Gastrocnemius medialis (tissue), 4 donors: ENCODE measurements at regions not wholly inside any gene's neighbourhood (a gene's known extent, or its start where the extent isn't known, plus 50 kb on each side); places are given as distances from the start of the nearest gene placed in this dataset.

Experiments
- ATAC-seq, 2 donors: fragments of 150-250 bp; one replicate each; pipeline ENCODE4 v1.9.1; 2016
- DNase-seq, 2 donors: peaks; one replicate each; pipeline ENCODE4 v3.0.0-alpha.2; 2019
- H3K27ac ChIP-seq, 4 donors: fragments of 200-600 bp; sonication (generic); 1 replicate in 1 of 4; 2 replicates in 3 of 4; pipeline ENCODE4 v1.5.1; 2016 to 2018; ENCODE audit warnings: mild to moderate bottlenecking in 2 of 4, moderate library complexity in 1 of 4
- H3K27me3 ChIP-seq, 3 donors: fragments of 200-600 bp; sonication (generic) in 2 of 3; 1 replicate in 1 of 3; 2 replicates in 2 of 3; pipeline versions ENCODE4 v1.5.1 to v1.6.0; 2016 to 2019; ENCODE audit warnings: mild to moderate bottlenecking in 1 of 3, moderate library complexity in 1 of 3
- H3K36me3 ChIP-seq, 2 donors: fragments of 200-600 bp; sonication (generic) in 1 of 2; one replicate each; pipeline ENCODE4 v1.5.1; 2017 to 2018
- H3K4me1 ChIP-seq, 2 donors: fragments of 200-600 bp; sonication (generic) in 1 of 2; one replicate each; pipeline ENCODE4 v1.5.1; 2016 to 2017; ENCODE audit warnings: mild to moderate bottlenecking in 2 of 2
- H3K4me3 ChIP-seq, 4 donors: fragments of 200-600 bp; sonication (generic) in 3 of 4; 1 replicate in 1 of 4; 2 replicates in 3 of 4; pipeline ENCODE4 v1.5.1; 2016 to 2019; ENCODE audit warnings: mild to moderate bottlenecking in 2 of 4
- H3K9me3 ChIP-seq, 3 donors: fragments of 200-600 bp; sonication (generic) in 2 of 3; 1 replicate in 1 of 3; 2 replicates in 2 of 3; pipeline ENCODE4 v1.5.1; 2016 to 2019
- POLR2A ChIP-seq, 2 donors: fragments of 450-650 bp; IDR thresholded peaks; one replicate each; pipeline ENCODE4 v1.6.1; 2017; ENCODE audit warnings: antibody characterized with exemption in 2 of 2, mild to moderate bottlenecking in 2 of 2, moderate library complexity in 2 of 2
- in situ Hi-C, 4 donors: fragments of 200-750 bp; cut with MboI; loops; one replicate each; pipeline versions ENCODE4 v1.15.0 to v1.8.0; 2017; ENCODE audit warnings: low sequenced_read_pairs in 4 of 4
- intact Hi-C: fragments of 100-400 bp; cut with DNase I; formaldehyde crosslinking; loops from one replicate; pipeline ENCODE4 v1.15.1; 2023; ENCODE audit warnings: low total_unique reads
- TF ChIP-seq, protein P1 (sequence below), 5 experiments: fragments of 450-650 bp in 3 of 5; fragments of 200-600 bp in 2 of 5; sonication (generic) in 2 of 5; IDR thresholded peaks in 4 of 5; conservative IDR thresholded peaks in 1 of 5; 1 replicate in 4 of 5; 2 replicates in 1 of 5; pipeline ENCODE4 v1.5.1; 2016 to 2019; ENCODE audit warnings: antibody characterized with exemption in 5 of 5, mild to moderate bottlenecking in 3 of 5, moderate library complexity in 3 of 5

DNA sequence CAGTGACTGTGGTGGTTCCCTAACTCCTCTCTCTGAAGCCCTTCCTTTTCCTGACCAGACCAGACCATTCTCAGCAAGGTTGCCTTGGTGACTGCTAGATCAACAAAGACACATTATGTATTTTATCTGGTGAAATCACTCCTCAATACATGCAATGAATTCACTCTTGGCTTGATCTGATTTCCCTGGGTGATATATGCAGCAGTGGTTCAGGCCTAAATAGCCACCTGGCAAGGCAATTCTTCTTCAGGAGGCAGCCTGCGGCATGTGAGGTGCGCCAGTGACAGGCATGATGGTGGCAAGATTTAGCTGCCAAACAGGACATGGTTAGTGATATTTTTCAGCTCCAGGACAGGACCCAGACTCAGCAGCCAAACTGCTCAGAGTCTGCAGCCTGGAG, 350.3 kb upstream of the CCDC196 start:
- DNase-seq (no peak), ATAC-seq (no peak)
- no peaks in the 10 kb centered on the region for H3K4me1 ChIP-seq
- H3K27me3 ChIP-seq: no peaks in the 10 kb centered on the region
- no peaks in the 10 kb centered on the region for H3K9me3 ChIP-seq
- no peaks in the 10 kb centered on the region for H3K36me3 ChIP-seq
- TF ChIP-seq POLR2A (IDR thresholded peaks at IDR 0.05): no peak
- TF ChIP-seq, protein P1, sequence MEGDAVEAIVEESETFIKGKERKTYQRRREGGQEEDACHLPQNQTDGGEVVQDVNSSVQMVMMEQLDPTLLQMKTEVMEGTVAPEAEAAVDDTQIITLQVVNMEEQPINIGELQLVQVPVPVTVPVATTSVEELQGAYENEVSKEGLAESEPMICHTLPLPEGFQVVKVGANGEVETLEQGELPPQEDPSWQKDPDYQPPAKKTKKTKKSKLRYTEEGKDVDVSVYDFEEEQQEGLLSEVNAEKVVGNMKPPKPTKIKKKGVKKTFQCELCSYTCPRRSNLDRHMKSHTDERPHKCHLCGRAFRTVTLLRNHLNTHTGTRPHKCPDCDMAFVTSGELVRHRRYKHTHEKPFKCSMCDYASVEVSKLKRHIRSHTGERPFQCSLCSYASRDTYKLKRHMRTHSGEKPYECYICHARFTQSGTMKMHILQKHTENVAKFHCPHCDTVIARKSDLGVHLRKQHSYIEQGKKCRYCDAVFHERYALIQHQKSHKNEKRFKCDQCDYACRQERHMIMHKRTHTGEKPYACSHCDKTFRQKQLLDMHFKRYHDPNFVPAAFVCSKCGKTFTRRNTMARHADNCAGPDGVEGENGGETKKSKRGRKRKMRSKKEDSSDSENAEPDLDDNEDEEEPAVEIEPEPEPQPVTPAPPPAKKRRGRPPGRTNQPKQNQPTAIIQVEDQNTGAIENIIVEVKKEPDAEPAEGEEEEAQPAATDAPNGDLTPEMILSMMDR (IDR thresholded peaks at IDR 0.05 in 4 of 5, conservative IDR thresholded peaks at IDR 0.05 in 1 of 5): no peak
- no peak overlapping the region for H3K27ac ChIP-seq
- in situ Hi-C loops: no loop called here
- intact Hi-C loops: no loop called here
- H3K4me3 ChIP-seq: no peak overlapping the region

DNA sequence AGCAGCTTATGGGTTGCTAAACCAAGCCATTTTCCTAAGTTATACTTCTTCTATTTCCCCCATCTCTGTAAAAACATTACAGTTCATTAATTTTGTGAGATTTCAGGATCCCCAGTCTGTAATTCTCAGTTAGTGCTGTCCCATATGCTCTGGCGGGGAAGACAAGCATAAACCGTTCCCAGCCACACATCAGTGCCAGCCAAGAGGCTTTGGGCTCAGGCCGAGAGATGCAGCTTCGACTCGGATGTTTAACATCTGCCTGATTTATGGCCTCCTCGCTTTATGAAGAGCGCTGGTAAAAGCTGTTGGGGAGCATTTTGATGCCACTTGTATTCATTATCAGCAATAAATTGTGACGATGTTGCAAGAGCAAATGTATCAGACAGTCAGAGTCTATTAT, 349.1 kb upstream of the CCDC196 start:
- intact Hi-C loops (no loop called here), in situ Hi-C loops (no loop called here)
- Histone ChIP-seq H3K4me3 (no peak overlapping the region), H3K27ac (no peak overlapping the region), H3K9me3 (no peaks in the 10 kb centered on the region), H3K27me3 (no peaks in the 10 kb centered on the region), H3K4me1 (no peaks in the 10 kb centered on the region), H3K36me3 (no peaks in the 10 kb centered on the region)
- TF ChIP-seq, protein P1 (IDR thresholded peaks at IDR 0.05 in 4 of 5, conservative IDR thresholded peaks at IDR 0.05 in 1 of 5): no peak
- TF ChIP-seq POLR2A (IDR thresholded peaks at IDR 0.05): no peak
- DNase-seq: no peak
- no peak for ATAC-seq

DNA sequence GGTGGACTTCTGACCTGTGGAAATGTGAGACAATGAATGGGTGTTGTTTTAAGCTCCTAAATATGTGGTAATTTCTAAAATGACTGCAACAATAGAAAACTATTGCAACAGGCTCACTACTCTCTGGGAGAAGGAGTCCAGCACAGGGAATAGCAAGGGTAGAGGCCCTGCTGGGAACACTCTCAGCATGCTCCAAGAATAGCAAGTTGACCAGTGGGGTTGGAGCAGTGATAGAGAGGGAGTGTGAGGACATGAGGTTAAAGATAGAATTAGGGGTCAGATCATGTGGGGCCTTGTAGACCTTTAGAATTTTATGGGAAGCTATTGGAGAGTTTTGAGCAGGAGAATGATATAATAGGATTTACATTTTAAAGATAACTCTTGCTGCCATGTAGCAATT, 346.7 kb upstream of the CCDC196 start:
- H3K9me3 ChIP-seq: no peaks in the 10 kb centered on the region
- ATAC-seq: no peak
- no peak for DNase-seq
- no peaks in the 10 kb centered on the region for H3K4me1 ChIP-seq
- no peaks in the 10 kb centered on the region for H3K36me3 ChIP-seq
- H3K4me3 ChIP-seq: no peak overlapping the region
- H3K27me3 ChIP-seq: no peaks in the 10 kb centered on the region
- no peak for TF ChIP-seq POLR2A (IDR thresholded peaks at IDR 0.05)
- TF ChIP-seq, protein P1 (IDR thresholded peaks at IDR 0.05 in 4 of 5, conservative IDR thresholded peaks at IDR 0.05 in 1 of 5): no peak
- in situ Hi-C loops: no loop called here
- intact Hi-C loops: no loop called here
- no peak overlapping the region for H3K27ac ChIP-seq

DNA sequence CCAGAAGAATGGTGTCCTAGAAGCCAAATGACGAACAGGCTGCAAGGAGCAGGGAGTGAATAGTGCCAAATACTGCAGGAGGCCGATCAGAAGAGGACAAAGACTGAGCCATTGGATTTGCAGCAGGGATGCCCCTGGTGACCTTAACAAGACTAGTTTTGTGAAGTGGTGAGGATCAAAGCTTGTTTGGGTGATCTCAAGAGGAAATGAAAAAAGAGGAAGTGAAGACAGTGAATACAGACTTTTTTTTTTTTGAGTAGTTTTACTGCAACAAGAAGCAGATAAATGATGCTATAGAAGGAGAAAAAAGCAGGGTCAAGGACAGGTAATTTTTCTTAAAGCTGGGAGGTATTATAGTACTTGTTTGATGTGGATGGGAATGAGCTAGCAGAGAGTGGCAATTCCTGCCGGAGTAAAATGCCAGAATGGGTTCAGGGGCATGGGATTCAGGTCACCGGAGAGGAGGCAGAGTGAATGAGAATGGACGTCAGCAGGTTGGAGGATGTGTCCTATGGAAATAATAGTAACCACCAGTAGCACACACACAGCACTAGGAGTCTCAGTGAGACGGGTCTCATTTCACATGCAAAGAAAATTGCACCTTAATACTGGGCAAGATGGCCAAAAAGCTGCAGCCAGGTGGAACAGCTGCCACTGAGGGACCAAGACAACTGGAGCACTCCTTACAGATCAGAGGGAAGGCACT, 345.8 kb upstream of the CCDC196 start:
- in situ Hi-C loops (no loop called here), intact Hi-C loops (no loop called here)
- TF ChIP-seq POLR2A (IDR thresholded peaks at IDR 0.05): no peak
- TF ChIP-seq, protein P1 (IDR thresholded peaks at IDR 0.05 in 4 of 5, conservative IDR thresholded peaks at IDR 0.05 in 1 of 5): no peak

DNA sequence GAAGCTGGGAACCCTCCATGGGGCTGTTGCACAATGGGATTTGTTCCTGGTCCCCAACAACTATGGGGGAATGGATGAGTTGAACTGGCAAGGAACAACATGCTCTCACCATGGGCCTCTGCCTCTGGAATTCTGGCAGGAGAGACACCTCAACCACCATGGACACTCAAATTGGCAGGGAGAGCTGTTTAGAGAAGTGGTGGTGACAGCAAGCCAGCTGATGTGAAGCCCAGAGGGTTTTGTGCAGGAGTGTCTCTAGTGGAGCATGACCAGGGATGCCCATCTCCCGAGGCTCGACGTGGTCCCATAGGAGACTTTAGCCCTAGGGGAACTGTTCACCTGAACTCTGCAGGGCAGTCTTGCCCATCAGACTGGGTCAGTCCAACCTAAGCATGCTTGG, 345.2 kb upstream of the CCDC196 start:
- ATAC-seq (no peak), DNase-seq (no peak)
- Histone ChIP-seq H3K27ac (no peak overlapping the region), H3K4me3 (no peak overlapping the region), H3K4me1 (no peaks in the 10 kb centered on the region), H3K27me3 (no peaks in the 10 kb centered on the region), H3K9me3 (no peaks in the 10 kb centered on the region), H3K36me3 (no peaks in the 10 kb centered on the region)
- no peak for TF ChIP-seq POLR2A (IDR thresholded peaks at IDR 0.05)
- TF ChIP-seq, protein P1 (IDR thresholded peaks at IDR 0.05 in 4 of 5, conservative IDR thresholded peaks at IDR 0.05 in 1 of 5): no peak
- intact Hi-C loops (no loop called here), in situ Hi-C loops (no loop called here)

More for the DNA sequence above, 345.8 kb upstream of the CCDC196 start:
- Histone ChIP-seq H3K9me3 (no peaks in the 10 kb centered on the region), H3K27ac (no peak overlapping the region), H3K4me1 (no peaks in the 10 kb centered on the region), H3K4me3 (no peak overlapping the region), H3K36me3 (no peaks in the 10 kb centered on the region), H3K27me3 (no peaks in the 10 kb centered on the region)
- no peak for DNase-seq
- no peak for ATAC-seq
